OCI-LY7 (cell line): ENCODE measurements at regions not wholly inside any gene's neighbourhood (a gene's known extent, or its start where the extent isn't known, plus 50 kb on each side); places are given as distances from the start of the nearest gene placed in this dataset.

Source experiments
- BruUV-seq: library from RNA; stranded (reverse); fragments of 400-500 nt; replicated peaks from 2 replicates; lab custom pipeline; 2021; lab: Mats Ljungman, UMichigan
- CTCF ChIA-PET: fragments of 300-600 bp; sonication (Branson Sonifier 250); formaldehyde crosslinking; loops from one replicate; lab custom pipeline; 2022; ENCODE audit warnings: antibody characterized with exemption; ENCODE audit not compliant: unreplicated experiment; lab: Charles Lee
- POLR2A ChIA-PET: fragments of 300-600 bp; sonication (Branson Sonifier 250); formaldehyde crosslinking; loops from one replicate; lab custom pipeline; 2022; ENCODE audit warnings: antibody characterized with exemption; lab: Charles Lee
- DNase-seq: peaks from one replicate; pipeline ENCODE4 v3.0.0-alpha.2; 2015; ENCODE audit warnings: low spot score
- H2AFZ ChIP-seq: fragments of 200-600 bp; sonication (generic), shearing (Covaris generic); 2 replicates; pipeline ENCODE4 v1.6.1; 2014; ENCODE audit warnings: mild to moderate bottlenecking, antibody characterized with exemption, low read length, moderate library complexity
- H3K27ac ChIP-seq: fragments of 200-600 bp; sonication (generic); 2 replicates; pipeline ENCODE4 v1.5.1; 2014; ENCODE audit warnings: mixed run types, low read depth, mild to moderate bottlenecking, moderate library complexity, low read length, inconsistent platforms; ENCODE audit not compliant: poor library complexity, severe bottlenecking
- H3K36me3 ChIP-seq: fragments of 200-600 bp; sonication (generic); 2 replicates; pipeline ENCODE4 v1.6.1; 2014; ENCODE audit warnings: mild to moderate bottlenecking, antibody characterized with exemption, low read length, moderate library complexity, mixed read lengths; ENCODE audit not compliant: insufficient read depth
- H3K4me1 ChIP-seq: fragments of 200-600 bp; sonication (generic); 2 replicates; pipeline ENCODE4 v1.5.1; 2014; ENCODE audit warnings: mild to moderate bottlenecking, low read length; ENCODE audit not compliant: insufficient read depth, poor library complexity, severe bottlenecking
- H3K4me2 ChIP-seq: fragments of 200-600 bp; sonication (generic); 2 replicates; pipeline ENCODE4 v1.6.1; 2014; ENCODE audit warnings: mild to moderate bottlenecking, low read length
- H3K4me3 ChIP-seq: fragments of 200-600 bp; sonication (generic); 2 replicates; pipeline ENCODE4 v1.5.1; 2014; ENCODE audit warnings: mild to moderate bottlenecking, low read depth, low read length; ENCODE audit not compliant: poor library complexity, severe bottlenecking
- H3K79me2 ChIP-seq: fragments of 200-600 bp; sonication (generic); 2 replicates; pipeline ENCODE4 v1.6.1; 2016; ENCODE audit warnings: low read depth, mild to moderate bottlenecking, low read length, moderate library complexity, mixed read lengths; ENCODE audit not compliant: insufficient read depth
- H3K9me2 ChIP-seq: fragments of 200-600 bp; sonication (generic); 2 replicates; pipeline ENCODE4 v1.6.1; 2016; ENCODE audit warnings: mild to moderate bottlenecking, low read length, mixed read lengths; ENCODE audit not compliant: insufficient read depth
- H3K9me3 ChIP-seq: fragments of 200-600 bp; sonication (generic); 2 replicates; pipeline ENCODE4 v1.6.1; 2014; ENCODE audit warnings: mild to moderate bottlenecking, mixed run types, low read length, mixed read lengths
- H4K20me1 ChIP-seq: fragments of 200-600 bp; sonication (generic); 2 replicates; pipeline ENCODE4 v1.6.1; 2014; ENCODE audit warnings: mild to moderate bottlenecking, antibody characterized with exemption, low read length, moderate library complexity, mixed read lengths; ENCODE audit not compliant: insufficient read depth
- EZH2phosphoT487 ChIP-seq: fragments of 200-600 bp; sonication (generic); IDR thresholded peaks from 2 replicates; pipeline ENCODE4 v1.6.1; 2018; ENCODE audit warnings: low read depth, borderline replicate concordance, mild to moderate bottlenecking, mixed run types, antibody characterized with exemption, low read length, moderate library complexity, mixed read lengths
- intact Hi-C: fragments of 100-400 bp; cut with micrococcal nuclease; formaldehyde crosslinking; loops from one replicate; pipeline ENCODE4 v1.10.0; 2022; ENCODE audit not compliant: unreplicated experiment
- TF ChIP-seq, protein P1 (sequence below): fragments of 200-600 bp; sonication (generic); conservative IDR thresholded peaks from 2 replicates; pipeline ENCODE4 v1.5.1; 2014; ENCODE audit warnings: mild to moderate bottlenecking, antibody characterized with exemption, low read length, moderate library complexity, mixed read lengths

DNA sequence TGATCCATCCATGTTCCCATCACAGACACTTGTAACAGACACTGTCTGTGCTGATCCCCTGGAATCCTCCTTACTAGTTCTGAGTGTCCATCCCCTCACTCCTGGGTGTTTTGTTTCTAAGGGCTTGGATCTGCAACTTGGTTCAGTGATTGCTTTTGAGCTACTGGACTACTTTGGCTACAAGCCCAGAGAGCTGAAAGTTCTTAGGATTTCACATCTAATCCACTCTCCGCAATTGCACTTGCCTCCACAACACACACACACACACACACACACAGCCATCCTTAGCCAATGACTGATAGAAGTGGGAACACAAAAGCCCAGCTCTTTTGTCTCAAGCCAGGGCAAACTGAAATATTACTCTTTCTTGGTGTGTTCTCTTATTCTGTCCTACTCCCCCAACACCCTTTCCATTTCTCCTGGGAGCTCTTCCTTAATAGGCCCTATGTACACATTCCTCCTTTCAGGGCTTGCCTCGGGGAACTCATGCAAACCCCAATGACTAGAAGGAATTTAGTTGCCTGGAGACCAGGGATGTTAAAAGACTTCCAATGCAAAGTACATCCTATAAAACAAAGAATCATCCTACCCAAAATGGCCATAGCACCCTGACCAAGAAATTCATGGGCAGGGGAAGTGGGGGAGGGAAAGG is 206.1 kb upstream of the UBE2E2 start:
- no peaks in the 10 kb centered on the region for H4K20me1 ChIP-seq
- H3K4me3 ChIP-seq: no peak overlapping the region
- H3K79me2 ChIP-seq: no peaks in the 10 kb centered on the region
- H3K9me3 ChIP-seq: no peaks in the 10 kb centered on the region
- no peak overlapping the region for H3K4me2 ChIP-seq
- no peak overlapping the region for H3K27ac ChIP-seq
- H3K9me2 ChIP-seq: no peaks in the 10 kb centered on the region
- POLR2A ChIA-PET: interaction anchor here (0.7 to 1.2 kb wide), 2 partner anchors 21 to 301 kb away, joined by 3 to 4 read pairs; no protein-coding TSS in a partner anchor
- no TSS peak for BruUV-seq
- no peaks in the 10 kb centered on the region for H3K36me3 ChIP-seq
- CTCF ChIA-PET: no interaction called here
- TF ChIP-seq, protein P1, sequence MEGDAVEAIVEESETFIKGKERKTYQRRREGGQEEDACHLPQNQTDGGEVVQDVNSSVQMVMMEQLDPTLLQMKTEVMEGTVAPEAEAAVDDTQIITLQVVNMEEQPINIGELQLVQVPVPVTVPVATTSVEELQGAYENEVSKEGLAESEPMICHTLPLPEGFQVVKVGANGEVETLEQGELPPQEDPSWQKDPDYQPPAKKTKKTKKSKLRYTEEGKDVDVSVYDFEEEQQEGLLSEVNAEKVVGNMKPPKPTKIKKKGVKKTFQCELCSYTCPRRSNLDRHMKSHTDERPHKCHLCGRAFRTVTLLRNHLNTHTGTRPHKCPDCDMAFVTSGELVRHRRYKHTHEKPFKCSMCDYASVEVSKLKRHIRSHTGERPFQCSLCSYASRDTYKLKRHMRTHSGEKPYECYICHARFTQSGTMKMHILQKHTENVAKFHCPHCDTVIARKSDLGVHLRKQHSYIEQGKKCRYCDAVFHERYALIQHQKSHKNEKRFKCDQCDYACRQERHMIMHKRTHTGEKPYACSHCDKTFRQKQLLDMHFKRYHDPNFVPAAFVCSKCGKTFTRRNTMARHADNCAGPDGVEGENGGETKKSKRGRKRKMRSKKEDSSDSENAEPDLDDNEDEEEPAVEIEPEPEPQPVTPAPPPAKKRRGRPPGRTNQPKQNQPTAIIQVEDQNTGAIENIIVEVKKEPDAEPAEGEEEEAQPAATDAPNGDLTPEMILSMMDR: no peak
- TF ChIP-seq EZH2phosphoT487: no peak
- H2AFZ ChIP-seq: no peak overlapping the region
- no peak for DNase-seq
- H3K4me1 ChIP-seq: no peaks in the 10 kb centered on the region
- intact Hi-C loops: no loop called here

DNA sequence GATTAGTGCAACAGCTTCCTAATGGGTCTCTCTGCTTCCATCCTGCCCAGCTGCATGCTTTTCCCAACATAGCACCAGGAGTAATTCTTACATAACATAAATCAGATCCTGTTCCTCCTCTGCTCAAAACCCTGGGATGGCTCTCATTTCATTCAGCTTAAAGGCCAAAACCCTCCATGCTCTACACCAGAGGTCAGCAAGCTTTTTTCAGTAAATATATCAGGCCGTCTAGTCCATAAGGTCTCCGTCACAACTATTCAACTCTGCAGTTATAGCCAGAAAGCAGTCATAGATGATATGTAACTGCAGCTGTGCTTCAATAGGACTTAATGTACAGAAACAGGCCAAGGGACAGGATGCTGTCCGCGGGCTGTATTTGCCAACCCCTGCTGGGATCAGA is 202.8 kb upstream of the UBE2E2 start:
- H2AFZ ChIP-seq: no peak overlapping the region
- no peak overlapping the region for H3K4me2 ChIP-seq
- H4K20me1 ChIP-seq: no peaks in the 10 kb centered on the region
- H3K4me3 ChIP-seq: no peak overlapping the region
- CTCF ChIA-PET: no interaction called here
- H3K36me3 ChIP-seq: no peaks in the 10 kb centered on the region
- POLR2A ChIA-PET: interaction anchor here (1.2 to 1.5 kb wide), 2 partner anchors 11 to 22 kb away, joined by 3 to 7 read pairs; no protein-coding TSS in a partner anchor
- TF ChIP-seq EZH2phosphoT487: no peak
- TF ChIP-seq, protein P1: no peak
- H3K4me1 ChIP-seq: no peaks in the 10 kb centered on the region
- intact Hi-C loops: no loop called here
- BruUV-seq: no TSS peak
- no peak overlapping the region for H3K27ac ChIP-seq
- no peaks in the 10 kb centered on the region for H3K9me3 ChIP-seq
- H3K79me2 ChIP-seq: no peaks in the 10 kb centered on the region
- no peak for DNase-seq
- no peaks in the 10 kb centered on the region for H3K9me2 ChIP-seq

DNA sequence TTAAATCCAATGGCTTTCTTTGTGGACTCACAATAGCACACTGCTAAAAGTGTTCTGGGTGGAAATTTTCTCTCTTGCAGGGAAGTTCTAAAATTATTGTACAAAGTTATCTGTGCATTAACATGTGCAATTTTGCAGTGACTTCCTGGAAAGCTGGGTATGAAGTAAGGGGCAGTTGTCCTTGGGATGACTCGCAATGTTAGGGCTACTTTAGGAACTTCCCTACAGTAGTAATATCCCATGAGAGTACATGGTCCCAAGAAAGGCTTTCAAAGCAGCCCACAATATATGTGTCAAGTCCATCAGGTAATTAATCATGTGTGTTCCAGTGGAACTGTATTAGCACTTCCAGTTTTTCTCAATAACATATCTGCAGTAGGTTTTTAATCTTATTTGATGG is 201.0 kb upstream of the UBE2E2 start:
- Histone ChIP-seq H3K79me2 (no peaks in the 10 kb centered on the region), H3K9me3 (no peaks in the 10 kb centered on the region), H3K27ac (no peak overlapping the region), H3K36me3 (no peaks in the 10 kb centered on the region), H4K20me1 (no peaks in the 10 kb centered on the region), H3K4me1 (no peaks in the 10 kb centered on the region), H3K9me2 (no peaks in the 10 kb centered on the region), H2AFZ (no peak overlapping the region), H3K4me2 (no peak overlapping the region), H3K4me3 (no peak overlapping the region)
- POLR2A ChIA-PET: interaction anchor here (1.2 kb wide), 1 partner anchor 144 kb away, joined by 3 read pairs; no protein-coding TSS in a partner anchor
- intact Hi-C loops: no loop called here
- DNase-seq: no peak
- TF ChIP-seq EZH2phosphoT487: no peak
- TF ChIP-seq, protein P1: no peak
- no TSS peak for BruUV-seq
- CTCF ChIA-PET: no interaction called here
